ENCODE measurements at regions not wholly inside any gene's neighbourhood (a gene's known extent, or its start where the extent isn't known, plus 50 kb on each side); places are given as distances from the start of the nearest gene placed in this dataset.

DNA sequence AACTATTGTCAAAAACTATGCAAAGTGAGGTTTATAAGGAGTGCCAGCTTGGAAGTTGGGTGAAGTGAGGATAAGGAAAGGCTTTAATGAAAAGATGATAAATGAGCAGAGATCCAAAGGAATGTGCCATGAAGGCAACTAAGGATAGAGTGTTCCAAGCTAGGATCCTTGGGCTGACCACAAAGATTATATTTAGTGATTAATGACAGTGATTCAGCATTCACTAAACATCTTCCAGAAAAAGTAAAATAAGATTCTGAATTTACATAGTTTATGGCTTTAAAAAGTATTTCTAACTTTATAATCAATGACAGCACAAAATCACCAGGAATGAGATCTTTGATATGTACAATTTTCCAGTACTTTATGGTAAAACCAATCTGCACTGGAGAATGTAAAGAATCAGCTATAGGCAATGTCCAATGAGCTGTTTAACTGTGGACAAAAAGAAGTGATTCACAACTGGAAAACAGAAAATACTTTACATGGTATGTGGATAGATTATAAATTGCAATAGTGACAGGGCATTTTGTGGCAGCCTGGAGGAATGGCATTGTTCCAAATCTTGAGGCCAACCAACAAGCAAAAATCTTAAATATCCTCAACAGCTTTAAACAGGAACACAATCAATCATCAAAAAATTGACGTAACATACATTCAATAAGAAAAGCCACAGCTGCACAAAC lies 91.2 kb upstream of the KCTD3 start:
- TF ChIP-seq, protein P1, sequence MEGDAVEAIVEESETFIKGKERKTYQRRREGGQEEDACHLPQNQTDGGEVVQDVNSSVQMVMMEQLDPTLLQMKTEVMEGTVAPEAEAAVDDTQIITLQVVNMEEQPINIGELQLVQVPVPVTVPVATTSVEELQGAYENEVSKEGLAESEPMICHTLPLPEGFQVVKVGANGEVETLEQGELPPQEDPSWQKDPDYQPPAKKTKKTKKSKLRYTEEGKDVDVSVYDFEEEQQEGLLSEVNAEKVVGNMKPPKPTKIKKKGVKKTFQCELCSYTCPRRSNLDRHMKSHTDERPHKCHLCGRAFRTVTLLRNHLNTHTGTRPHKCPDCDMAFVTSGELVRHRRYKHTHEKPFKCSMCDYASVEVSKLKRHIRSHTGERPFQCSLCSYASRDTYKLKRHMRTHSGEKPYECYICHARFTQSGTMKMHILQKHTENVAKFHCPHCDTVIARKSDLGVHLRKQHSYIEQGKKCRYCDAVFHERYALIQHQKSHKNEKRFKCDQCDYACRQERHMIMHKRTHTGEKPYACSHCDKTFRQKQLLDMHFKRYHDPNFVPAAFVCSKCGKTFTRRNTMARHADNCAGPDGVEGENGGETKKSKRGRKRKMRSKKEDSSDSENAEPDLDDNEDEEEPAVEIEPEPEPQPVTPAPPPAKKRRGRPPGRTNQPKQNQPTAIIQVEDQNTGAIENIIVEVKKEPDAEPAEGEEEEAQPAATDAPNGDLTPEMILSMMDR (IDR thresholded peaks at IDR 0.05), result no peak
- TF ChIP-seq EZH2phosphoT487 (IDR thresholded peaks at IDR 0.05), result no peak
